HG03097 (cell line): ENCODE measurements at regions not wholly inside any gene's neighbourhood (a gene's known extent, or its start where the extent isn't known, plus 50 kb on each side); places are given as distances from the start of the nearest gene placed in this dataset.
"Not testable (repeated sequence)": the region's sequence is repeated elsewhere in the genome, so short reads cannot be mapped to it uniquely, and the experiment has no call there.

Source experiments
- ATAC-seq: cut with Tn5 transposase; IDR thresholded peaks from one replicate; pipeline ENCODE4 v1.9.1; 2021; ENCODE audit not compliant: unreplicated experiment, low FRiP score

GRCh38 chrX:22526339-22526738 lies 253.6 kb downstream of the CBLL2 start:
- ATAC-seq: peak; percentile 100

- ATAC-seq: no peak
These were observed 254.6 kb downstream of the CBLL2 start for GRCh38 chrX:22527302-22527701.

- ATAC-seq: no peak
These were observed 261.2 kb downstream of the CBLL2 start for GRCh38 chrX:22533898-22534297.

- no peak for ATAC-seq
These were observed 261.9 kb downstream of the CBLL2 start for GRCh38 chrX:22534643-22535042.

GRCh38 chrX:22536746-22537304 lies 264.1 kb downstream of the CBLL2 start:
- ATAC-seq: no peak

GRCh38 chrX:22538580-22538979 lies 265.9 kb downstream of the CBLL2 start:
- ATAC-seq: no peak

- ATAC-seq: no peak
These were observed 269.2 kb downstream of the CBLL2 start for GRCh38 chrX:22541926-22542325.

- no peak for ATAC-seq
These were observed 269.9 kb downstream of the CBLL2 start for GRCh38 chrX:22542641-22543040.

- ATAC-seq: no peak
These were observed 286.8 kb downstream of the CBLL2 start for GRCh38 chrX:22559506-22559905.

GRCh38 chrX:22575161-22575845 lies 302.6 kb downstream of the CBLL2 start:
- ATAC-seq: no peak

- ATAC-seq: no peak
These were observed 304.5 kb downstream of the CBLL2 start for GRCh38 chrX:22577181-22577580.

GRCh38 chrX:22585831-22586230 lies 313.1 kb downstream of the CBLL2 start:
- no peak for ATAC-seq

- no peak for ATAC-seq
These were observed 317.1 kb downstream of the CBLL2 start for GRCh38 chrX:22589845-22590244.

- ATAC-seq: no peak
These were observed 322.1 kb downstream of the CBLL2 start for GRCh38 chrX:22594766-22595165.

- no peak for ATAC-seq
These were observed 330.3 kb downstream of the CBLL2 start for GRCh38 chrX:22603060-22603459.

- ATAC-seq: not testable (repeated sequence)
These were observed 336.7 kb downstream of the CBLL2 start for GRCh38 chrX:22609452-22609851.

- no peak for ATAC-seq
These were observed 344.2 kb downstream of the CBLL2 start for GRCh38 chrX:22616867-22617266.

- no peak for ATAC-seq
These were observed 354.9 kb downstream of the CBLL2 start for GRCh38 chrX:22627576-22627975.

- ATAC-seq: no peak
These were observed 355.6 kb downstream of the CBLL2 start for GRCh38 chrX:22628275-22628674.

GRCh38 chrX:22629105-22629725 lies 356.5 kb downstream of the CBLL2 start:
- ATAC-seq: no peak

GRCh38 chrX:22634083-22634482 lies 361.4 kb downstream of the CBLL2 start:
- ATAC-seq: no peak

GRCh38 chrX:22634751-22635150 lies 362.0 kb downstream of the CBLL2 start:
- ATAC-seq: no peak
